H9 (cell line): ENCODE measurements at regions not wholly inside any gene's neighbourhood (a gene's known extent, or its start where the extent isn't known, plus 50 kb on each side); places are given as distances from the start of the nearest gene placed in this dataset.
A peak's percentile ranks its signal among the peaks of the same experiment; 100 is the strongest.

Source experiments
- DNase-seq: peaks from one replicate; pipeline ENCODE4 v3.0.0-alpha.2; 2017
- H2AFZ ChIP-seq: one replicate; pipeline ENCODE4 v1.6.1; 2013; ENCODE audit warnings: mild to moderate bottlenecking, low read length, control low read depth, moderate library complexity
- H2AK5ac ChIP-seq: 2 replicates; pipeline ENCODE4 v1.6.1; 2013; ENCODE audit warnings: low read length, control low read depth, mixed read lengths; ENCODE audit not compliant: insufficient read length
- H2BK120ac ChIP-seq: one replicate; pipeline ENCODE4 v1.6.1; 2013; ENCODE audit warnings: low read depth, mild to moderate bottlenecking, low read length, control low read depth, inconsistent platforms; ENCODE audit not compliant: poor library complexity, severe bottlenecking
- H2BK12ac ChIP-seq: 2 replicates; pipeline ENCODE4 v1.6.1; 2013; ENCODE audit warnings: low read length, control low read depth, mixed read lengths, low read depth; ENCODE audit not compliant: insufficient read length
- H2BK15ac ChIP-seq: 2 replicates; pipeline ENCODE4 v1.6.1; 2013; ENCODE audit warnings: low read depth, low read length, control low read depth
- H2BK20ac ChIP-seq: one replicate; pipeline ENCODE4 v1.6.1; 2013; ENCODE audit warnings: low read depth, mild to moderate bottlenecking, low read length, control low read depth, inconsistent platforms; ENCODE audit not compliant: poor library complexity, severe bottlenecking
- H2BK5ac ChIP-seq: 2 replicates; pipeline ENCODE4 v1.6.1; 2013; ENCODE audit warnings: low read length, control low read depth, mixed read lengths; ENCODE audit not compliant: insufficient read length
- H3K14ac ChIP-seq: 2 replicates; pipeline ENCODE4 v1.6.1; 2013; ENCODE audit warnings: low read length, control low read depth; ENCODE audit not compliant: insufficient read depth
- H3K18ac ChIP-seq: 2 replicates; pipeline ENCODE4 v1.6.1; 2013; ENCODE audit warnings: low read depth, mild to moderate bottlenecking, mixed read lengths, low read length, control low read depth; ENCODE audit not compliant: insufficient read length
- H3K23ac ChIP-seq: 2 replicates; pipeline ENCODE4 v1.6.1; 2013; ENCODE audit warnings: low read length, control low read depth, mixed read lengths, low read depth; ENCODE audit not compliant: insufficient read length
- H3K23me2 ChIP-seq: 2 replicates; pipeline ENCODE4 v1.6.1; 2013; ENCODE audit warnings: low read depth, mild to moderate bottlenecking, mixed read lengths, low read length, control low read depth; ENCODE audit not compliant: insufficient read length, poor library complexity, severe bottlenecking
- H3K27ac ChIP-seq: 2 replicates; pipeline ENCODE4 v1.5.1; 2013; ENCODE audit warnings: low read length, control low read depth, mixed read lengths, low read depth; ENCODE audit not compliant: insufficient read length
- H3K27me3 ChIP-seq: 2 replicates; pipeline ENCODE4 v1.6.1; 2013; ENCODE audit warnings: low read length, control low read depth, inconsistent platforms; ENCODE audit not compliant: insufficient read depth
- H3K4ac ChIP-seq: 2 replicates; pipeline ENCODE4 v1.6.1; 2013; ENCODE audit warnings: low read depth, mild to moderate bottlenecking, control low read depth, inconsistent platforms, low read length, moderate library complexity
- H3K4me1 ChIP-seq: 2 replicates; pipeline ENCODE4 v1.6.1; 2013; ENCODE audit warnings: low read length, control low read depth, inconsistent platforms; ENCODE audit not compliant: insufficient read depth
- H3K4me2 ChIP-seq: 2 replicates; pipeline ENCODE4 v1.6.1; 2013; ENCODE audit warnings: low read length, control low read depth, mixed read lengths; ENCODE audit not compliant: insufficient read length, insufficient read depth
- H3K56ac ChIP-seq: 2 replicates; pipeline ENCODE4 v1.6.1; 2013; ENCODE audit warnings: low read depth, mild to moderate bottlenecking, mixed read lengths, low read length, control low read depth; ENCODE audit not compliant: insufficient read length
- H3K79me1 ChIP-seq: 2 replicates; pipeline ENCODE4 v1.6.1; 2013; ENCODE audit warnings: low read depth, mild to moderate bottlenecking, moderate library complexity, low read length, control low read depth, inconsistent platforms; ENCODE audit not compliant: insufficient read depth, poor library complexity, severe bottlenecking
- H3K79me2 ChIP-seq: 2 replicates; pipeline ENCODE4 v1.6.1; 2013; ENCODE audit warnings: low read length, control low read depth, inconsistent platforms; ENCODE audit not compliant: insufficient read depth
- H3K9ac ChIP-seq: 2 replicates; pipeline ENCODE4 v1.6.1; 2013; ENCODE audit warnings: low read length, control low read depth, mixed read lengths; ENCODE audit not compliant: insufficient read length; ENCODE audit errors: extremely low read depth
- H3K9me3 ChIP-seq: one replicate; pipeline ENCODE4 v1.6.1; 2013; ENCODE audit warnings: low read depth, low read length, inconsistent platforms; ENCODE audit not compliant: control insufficient read depth
- H3T11ph ChIP-seq: one replicate; pipeline ENCODE4 v1.6.1; 2013; ENCODE audit warnings: mild to moderate bottlenecking, low read length, control low read depth, inconsistent platforms
- H4K20me1 ChIP-seq: one replicate; pipeline ENCODE4 v1.6.1; 2013; ENCODE audit not compliant: control insufficient read depth, insufficient read length, insufficient read depth
- H4K5ac ChIP-seq: 2 replicates; pipeline ENCODE4 v1.6.1; 2013; ENCODE audit warnings: low read depth, mild to moderate bottlenecking, mixed read lengths, low read length, control low read depth; ENCODE audit not compliant: insufficient read length
- H4K8ac ChIP-seq: replicated peaks from 2 replicates; pipeline ENCODE4 v1.6.1; 2013; ENCODE audit warnings: low read length, control low read depth, mixed read lengths, low read depth; ENCODE audit not compliant: insufficient read length
- H4K91ac ChIP-seq: 2 replicates; pipeline ENCODE4 v1.6.1; 2013; ENCODE audit warnings: low read depth, mild to moderate bottlenecking, moderate library complexity, mixed read lengths, low read length, control low read depth; ENCODE audit not compliant: insufficient read length
- H3K27ac Mint-ChIP-seq, 3 experiments: 2 replicates in 2 of 3; 3 replicates in 1 of 3; pipeline ENCODE4 v1.8.0; 2020 to 2021; ENCODE audit warnings: mixed read lengths in 3 of 3, mild to moderate bottlenecking in 1 of 3, moderate library complexity in 1 of 3
- H3K27me3 Mint-ChIP-seq: 2 replicates; pipeline ENCODE4 v1.8.0; 2021; ENCODE audit warnings: low read depth, mild to moderate bottlenecking, moderate library complexity, mixed read lengths
- H3K36me3 Mint-ChIP-seq, 3 experiments: 2 replicates in 2 of 3; 3 replicates in 1 of 3; pipeline ENCODE4 v1.8.0; 2020 to 2021; ENCODE audit warnings: low read depth in 3 of 3, mixed read lengths in 3 of 3; ENCODE audit not compliant: insufficient read depth in 1 of 3
- H3K4me1 Mint-ChIP-seq, 2 experiments: 2 replicates each; pipeline ENCODE4 v1.8.0; 2020; ENCODE audit warnings: mixed read lengths in 2 of 2
- H3K4me3 Mint-ChIP-seq, 2 experiments: 2 replicates in 1 of 2; 3 replicates in 1 of 2; pipeline ENCODE4 v1.8.0; 2020 to 2021; ENCODE audit warnings: mild to moderate bottlenecking in 2 of 2, mixed read lengths in 2 of 2, moderate library complexity in 1 of 2
- H3K9me3 Mint-ChIP-seq, 2 experiments: 2 replicates in 1 of 2; 3 replicates in 1 of 2; pipeline ENCODE4 v1.8.0; 2020; ENCODE audit warnings: mild to moderate bottlenecking in 2 of 2, mixed read lengths in 2 of 2, moderate library complexity in 1 of 2
- WGBS: extraction: QIAGEN DNeasy Blood & Tissue Kit; methylation state at CpG from one replicate; pipeline ENCODE4 v1.1.7; 2013; ENCODE audit warnings: missing lambda C conversion rate, low lambda C conversion rate, mixed read lengths; ENCODE audit not compliant: insufficient read length; ENCODE audit errors: extremely low coverage; 5-methylcytosine and 5-hydroxymethylcytosine counted together
- TF ChIP-seq, protein P1 (sequence below): fragments of 200-600 bp; sonication (generic); conservative IDR thresholded peaks from 3 replicates; pipeline ENCODE4 v1.8.0; 2021; ENCODE audit warnings: antibody characterized with exemption, mild to moderate bottlenecking

DNA sequence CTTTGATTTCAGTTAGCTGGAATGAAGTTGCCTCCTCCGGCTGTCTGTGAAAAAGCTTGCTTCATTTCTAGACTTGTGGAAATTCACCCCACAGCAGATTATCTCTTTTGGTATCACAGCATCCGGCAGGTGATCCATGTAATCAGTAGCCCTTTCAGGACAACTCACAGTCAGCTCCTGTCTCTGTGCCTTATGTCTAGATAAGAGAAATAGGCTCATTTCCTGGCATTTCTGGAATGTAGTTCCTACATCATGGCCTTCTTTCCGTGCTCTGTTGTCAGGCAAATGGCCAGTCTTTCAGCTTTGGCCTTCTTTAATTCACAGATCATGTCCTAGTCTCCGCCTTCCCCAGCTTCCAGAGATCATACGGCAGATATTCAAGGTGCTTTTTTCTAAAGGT lies 455.4 kb downstream of the NUP35 start:
- Histone ChIP-seq H3K14ac (no peak overlapping the region), H2BK120ac (no peak overlapping the region), H4K91ac (no peak overlapping the region), H3K4ac (no peak overlapping the region), H2AFZ (peak overlapping the region; percentile 73), H3K23ac (no peak overlapping the region), H2BK12ac (no peak overlapping the region), H3K79me1 (no peaks in the 10 kb centered on the region), H3K79me2 (no peaks in the 10 kb centered on the region), H3K18ac (no peak overlapping the region), H2AK5ac (no peak overlapping the region), H3K56ac (no peak overlapping the region), H3K9ac (no peak overlapping the region), H3K4me1 (0 out of 2 replicates have a peak, but pooled peaks cover 3% of the 10 kb centered on the region), H3T11ph (no peak overlapping the region), H3K27me3 (no peaks in the 10 kb centered on the region), H2BK5ac (no peak overlapping the region), H2BK15ac (no peak overlapping the region), H3K9me3 (no peaks in the 10 kb centered on the region), H3K23me2 (no peaks in the 10 kb centered on the region), H3K27ac (no peak overlapping the region), H4K5ac (no peak overlapping the region), H2BK20ac (no peak overlapping the region), H3K4me2 (no peak overlapping the region), H4K20me1 (no peaks in the 10 kb centered on the region), H4K8ac (no peak overlapping the region)
- WGBS, result no CpG with 5 or more reads among the region's 5 CpGs
- Mint-ChIP-seq H3K27ac (peak overlapping the region in 1 of 3 experiments; percentile 20; a peak in 1 of 7 replicates), H3K9me3 (peaks cover 2 to 7% of the 10 kb centered on the region in 2 experiments; a peak in 3 of 5 replicates), H3K36me3 (peaks cover 0 to 7% (median 2%) of the 10 kb centered on the region in 3 experiments; a peak in 4 of 7 replicates), H3K27me3 (no peaks in the 10 kb centered on the region), H3K4me3 (no peak overlapping the region), H3K4me1 (peaks cover 10 to 17% of the 10 kb centered on the region in 2 experiments)
- TF ChIP-seq, protein P1, sequence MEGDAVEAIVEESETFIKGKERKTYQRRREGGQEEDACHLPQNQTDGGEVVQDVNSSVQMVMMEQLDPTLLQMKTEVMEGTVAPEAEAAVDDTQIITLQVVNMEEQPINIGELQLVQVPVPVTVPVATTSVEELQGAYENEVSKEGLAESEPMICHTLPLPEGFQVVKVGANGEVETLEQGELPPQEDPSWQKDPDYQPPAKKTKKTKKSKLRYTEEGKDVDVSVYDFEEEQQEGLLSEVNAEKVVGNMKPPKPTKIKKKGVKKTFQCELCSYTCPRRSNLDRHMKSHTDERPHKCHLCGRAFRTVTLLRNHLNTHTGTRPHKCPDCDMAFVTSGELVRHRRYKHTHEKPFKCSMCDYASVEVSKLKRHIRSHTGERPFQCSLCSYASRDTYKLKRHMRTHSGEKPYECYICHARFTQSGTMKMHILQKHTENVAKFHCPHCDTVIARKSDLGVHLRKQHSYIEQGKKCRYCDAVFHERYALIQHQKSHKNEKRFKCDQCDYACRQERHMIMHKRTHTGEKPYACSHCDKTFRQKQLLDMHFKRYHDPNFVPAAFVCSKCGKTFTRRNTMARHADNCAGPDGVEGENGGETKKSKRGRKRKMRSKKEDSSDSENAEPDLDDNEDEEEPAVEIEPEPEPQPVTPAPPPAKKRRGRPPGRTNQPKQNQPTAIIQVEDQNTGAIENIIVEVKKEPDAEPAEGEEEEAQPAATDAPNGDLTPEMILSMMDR, result no peak
- DNase-seq, result no peak
